GM21528 (cell line): ENCODE measurements at regions not wholly inside any gene's neighbourhood (a gene's known extent, or its start where the extent isn't known, plus 50 kb on each side); places are given as distances from the start of the nearest gene placed in this dataset.
"Not testable (repeated sequence)": the region's sequence is repeated elsewhere in the genome, so short reads cannot be mapped to it uniquely, and the experiment has no call there.

Experiments used
- ATAC-seq: cut with Tn5 transposase; IDR thresholded peaks from one replicate; pipeline ENCODE4 v1.9.1; 2021; ENCODE audit warnings: mild to moderate bottlenecking, moderate library complexity; ENCODE audit not compliant: unreplicated experiment, low FRiP score

GRCh38 chr2:34305587-34305986 is 706.5 kb upstream of the FAM98A start:
- ATAC-seq = no peak

DNA sequence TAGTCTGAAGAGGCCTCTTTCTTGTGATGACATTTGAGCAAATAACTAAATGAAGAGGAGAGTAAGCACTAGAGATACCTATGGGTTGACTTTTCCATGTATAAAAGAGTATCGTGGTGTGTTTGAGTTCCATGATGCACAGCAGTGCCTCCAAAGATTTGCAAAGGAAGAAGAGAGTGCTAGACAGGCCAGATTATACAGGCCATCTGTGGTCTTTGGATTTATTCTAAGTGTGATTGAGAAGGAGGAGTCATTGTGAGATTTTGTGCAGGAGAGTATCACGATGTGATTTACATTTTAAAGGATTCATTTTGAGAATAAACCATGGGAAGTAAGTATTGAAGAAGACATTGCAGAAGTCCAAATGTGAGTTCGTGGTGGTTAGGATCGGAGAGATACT is 695.9 kb upstream of the FAM98A start:
- ATAC-seq = no peak

GRCh38 chr2:34291076-34291475 is 692.0 kb upstream of the FAM98A start:
- no peak for ATAC-seq

DNA sequence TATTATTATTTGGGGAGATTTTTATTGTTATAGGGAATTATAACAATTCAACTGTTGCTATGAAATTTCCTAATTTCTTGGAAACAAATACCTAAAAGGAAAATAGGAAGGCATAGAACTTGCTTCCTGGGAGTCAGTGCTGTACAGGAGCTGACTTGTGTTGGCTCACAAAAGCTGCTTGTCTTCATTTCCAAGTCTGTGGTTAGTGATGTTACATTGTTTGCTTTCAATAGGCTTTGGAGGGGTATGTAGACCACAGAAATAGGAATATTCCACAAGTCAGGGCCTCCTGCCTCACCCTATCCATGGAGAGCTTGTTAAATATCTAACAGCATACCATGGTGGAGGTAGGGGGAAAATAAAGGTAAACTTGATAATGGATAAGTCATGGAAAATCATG is 688.9 kb upstream of the FAM98A start:
- ATAC-seq = no peak

DNA sequence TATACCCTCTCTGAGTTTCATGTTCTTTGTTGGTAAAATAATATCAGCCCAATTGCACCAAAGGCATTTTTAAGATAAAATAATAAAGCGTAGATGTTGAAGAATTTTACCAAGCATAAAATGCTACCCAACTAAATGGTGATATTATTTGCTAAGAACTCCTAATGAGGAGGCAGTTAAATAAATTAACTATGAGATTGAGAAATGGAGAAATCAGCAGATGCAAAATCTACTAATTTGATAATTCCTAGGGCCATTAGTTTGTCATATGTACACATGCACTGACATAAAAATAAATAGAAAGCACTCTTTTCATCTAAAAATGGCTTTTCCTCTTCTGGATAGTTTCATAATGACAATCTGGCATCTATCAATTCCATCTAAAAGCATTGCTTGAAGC is 681.5 kb upstream of the FAM98A start:
- no peak for ATAC-seq

DNA sequence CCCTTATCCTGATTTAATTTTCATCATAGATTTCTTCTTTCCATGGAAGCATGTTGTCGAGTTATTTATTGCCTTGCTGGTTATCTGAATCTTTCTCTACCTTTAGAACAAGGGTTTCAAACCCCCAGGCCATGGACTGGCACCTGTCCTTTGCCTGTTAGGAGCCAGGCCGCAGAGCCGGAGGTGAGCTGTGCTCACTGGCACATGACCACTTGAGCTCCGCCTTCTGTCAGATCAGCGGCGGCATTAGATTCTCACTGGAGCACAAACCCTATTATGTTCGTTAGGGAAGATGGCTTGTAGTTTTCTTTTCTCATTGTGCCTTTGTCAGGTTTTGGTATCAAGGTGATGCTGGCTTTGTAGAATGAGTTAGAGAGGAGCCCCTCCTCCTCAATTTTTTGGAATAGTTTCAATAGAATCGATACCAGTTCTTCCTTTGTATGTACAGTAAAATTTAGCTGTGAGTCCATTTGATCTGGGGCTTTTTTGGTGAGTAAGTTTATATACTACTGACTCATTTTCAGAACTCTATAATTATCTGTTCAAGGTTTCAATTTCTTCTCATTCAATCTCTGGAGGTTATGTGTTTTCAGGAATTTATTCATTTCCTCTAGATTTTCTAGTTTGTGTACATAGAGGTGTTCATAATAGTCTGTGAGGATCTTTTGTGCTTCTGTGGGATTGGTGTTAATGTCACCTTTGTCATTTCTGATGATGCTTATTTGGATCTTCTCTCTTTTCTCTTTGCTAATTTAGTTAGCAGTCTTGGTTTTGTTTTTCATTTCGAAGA is 668.0 kb upstream of the FAM98A start:
- ATAC-seq = no peak

GRCh38 chr2:34261701-34262100 is 662.6 kb upstream of the FAM98A start:
- no peak for ATAC-seq

DNA sequence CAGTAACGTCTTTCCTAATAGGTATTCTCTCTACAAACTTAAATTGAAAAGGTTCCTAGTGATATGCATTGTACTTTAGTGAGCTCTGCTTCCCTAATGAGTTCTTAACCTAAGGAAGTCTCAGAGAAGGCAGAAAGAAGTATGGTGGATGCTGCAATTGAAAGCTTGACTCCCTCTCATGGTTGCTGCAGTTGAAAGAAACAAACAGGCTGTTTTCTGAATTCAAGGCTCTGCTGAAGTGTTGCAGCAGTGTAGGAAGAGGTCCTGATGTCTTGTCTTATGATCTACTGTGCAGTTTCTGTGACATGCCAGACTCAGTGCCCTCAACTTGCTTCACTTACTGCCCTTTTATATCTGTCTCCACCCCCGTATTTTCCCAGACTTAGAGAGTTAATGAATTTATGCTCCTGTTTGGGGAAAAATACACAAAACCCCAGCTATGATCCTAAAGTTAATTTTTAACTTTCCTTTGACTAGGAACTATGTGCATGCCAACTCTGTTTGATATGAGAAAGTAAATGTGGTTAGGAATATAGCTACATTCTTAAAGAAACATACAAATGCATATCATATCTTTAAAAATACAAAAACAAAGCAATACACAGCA is 655.3 kb upstream of the FAM98A start:
- ATAC-seq = no peak

DNA sequence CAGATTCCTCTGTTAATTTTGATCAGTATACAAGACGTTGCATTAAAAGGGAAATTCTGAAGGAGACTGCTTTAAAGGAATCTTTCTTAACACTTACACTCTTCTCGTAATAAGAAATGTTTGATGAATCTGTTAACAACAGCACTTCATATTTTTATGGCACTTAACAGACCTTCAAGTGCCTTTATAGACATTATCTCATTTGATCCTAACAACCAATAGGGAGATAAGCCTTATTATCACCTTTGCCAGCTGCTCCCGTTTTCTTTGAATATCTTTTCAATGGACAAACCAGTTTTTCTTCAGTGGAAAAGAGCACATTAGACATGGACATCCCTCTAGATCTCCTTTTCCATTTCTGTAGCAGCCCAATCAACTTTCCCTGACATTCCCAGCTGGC is 653.0 kb upstream of the FAM98A start:
- ATAC-seq = no peak

DNA sequence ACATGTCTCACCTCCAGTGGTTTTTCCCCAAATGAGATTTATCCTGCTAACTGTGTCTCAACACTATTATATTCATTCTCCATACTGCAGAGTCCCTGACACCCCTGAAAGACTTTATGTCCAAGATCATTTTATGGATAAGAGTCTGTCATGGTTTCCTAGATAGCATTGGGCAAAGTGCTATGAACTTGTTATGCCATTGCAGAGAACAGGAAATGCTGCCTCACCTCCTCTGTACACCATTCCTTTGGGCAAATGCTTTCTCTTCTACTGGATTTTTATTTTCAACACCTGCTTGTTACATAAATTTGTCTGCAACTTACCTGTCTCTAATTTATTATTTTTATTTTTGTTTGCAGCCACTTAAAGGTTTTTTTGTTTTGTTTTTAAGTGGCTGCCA is 652.5 kb upstream of the FAM98A start:
- no peak for ATAC-seq

DNA sequence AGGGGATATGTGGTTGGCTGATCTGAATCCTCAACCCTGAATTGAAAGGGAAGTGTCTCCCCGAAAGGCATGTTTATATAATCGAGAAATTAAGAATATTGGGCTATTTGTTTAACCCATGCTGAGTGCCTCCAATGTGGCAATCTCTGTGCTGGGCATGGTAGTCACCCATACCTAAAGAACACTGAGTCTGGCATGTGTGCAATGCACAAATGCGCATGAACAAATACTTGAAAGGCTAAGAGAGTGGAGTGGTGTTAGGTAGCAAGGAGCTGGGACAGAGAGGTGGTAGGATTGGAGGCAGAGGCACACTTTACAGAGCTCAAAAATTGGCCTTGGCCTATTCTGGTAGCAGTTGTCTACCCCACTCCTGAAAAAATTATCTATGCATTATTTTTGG is 645.1 kb upstream of the FAM98A start:
- ATAC-seq = no peak

- no peak for ATAC-seq
Measured at GRCh38 chr2:34242763-34243123, 643.6 kb upstream of the FAM98A start.

- ATAC-seq = no peak
Measured at GRCh38 chr2:34241905-34242762, 643.0 kb upstream of the FAM98A start.

GRCh38 chr2:34239511-34239910 is 640.4 kb upstream of the FAM98A start:
- no peak for ATAC-seq

DNA sequence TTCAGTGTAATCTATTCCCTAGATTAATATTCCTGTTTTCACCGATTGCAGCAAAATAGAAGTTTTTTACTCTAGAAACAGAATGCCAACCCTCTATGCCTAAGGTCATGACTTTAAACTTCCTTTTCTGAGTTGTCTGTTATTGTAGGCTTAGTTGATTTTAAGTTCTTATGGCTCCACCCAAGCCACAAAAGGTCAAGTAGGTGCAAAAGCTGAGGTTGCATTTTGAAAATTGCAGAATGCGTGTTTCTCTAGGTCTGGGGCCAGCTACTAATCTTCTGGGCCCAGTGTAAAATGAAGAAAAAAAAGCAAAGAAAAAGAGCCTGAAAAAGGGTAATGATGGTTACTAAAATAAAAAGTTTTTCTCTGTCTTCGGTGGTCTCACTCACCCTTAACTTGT is 635.7 kb upstream of the FAM98A start:
- no peak for ATAC-seq

DNA sequence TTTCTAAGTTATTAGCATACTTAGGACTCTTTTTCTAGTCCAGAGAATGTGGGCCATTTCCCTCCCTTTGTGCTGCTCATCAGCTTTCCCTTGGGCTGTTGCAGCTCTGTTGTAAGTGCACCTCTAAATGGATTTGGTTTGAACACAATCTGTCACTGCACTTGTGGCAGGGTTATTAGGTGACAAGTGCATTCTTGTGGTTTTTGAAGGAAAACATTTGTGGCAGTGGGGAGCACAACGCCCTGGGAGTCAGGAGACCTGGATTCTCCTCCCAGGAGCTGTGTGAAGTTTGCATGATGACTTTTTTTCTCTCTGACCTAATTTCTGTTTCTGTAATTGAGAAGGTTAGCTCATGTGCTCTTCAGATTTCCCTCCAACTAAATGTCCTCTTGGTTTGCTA is 630.9 kb upstream of the FAM98A start:
- ATAC-seq = no peak

DNA sequence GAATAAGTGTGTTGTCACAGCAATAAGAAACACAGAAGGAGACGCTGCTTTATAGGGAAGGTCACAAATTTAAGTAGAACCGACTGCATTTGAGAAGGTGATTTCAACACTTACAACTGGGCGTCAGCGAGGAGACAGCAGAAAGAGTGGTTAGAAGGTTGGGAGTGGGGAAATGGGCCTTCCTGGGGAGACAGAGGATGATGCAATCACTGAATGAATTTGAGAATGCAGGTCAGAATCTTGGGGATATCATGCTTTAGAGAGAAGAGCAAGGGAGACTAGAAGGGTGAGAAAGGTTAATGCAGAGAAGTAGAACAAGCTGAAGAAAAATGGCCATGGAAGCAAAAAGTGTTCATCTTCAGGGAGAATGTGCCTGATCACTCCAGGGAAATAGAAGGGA is 616.1 kb upstream of the FAM98A start:
- ATAC-seq = no peak

DNA sequence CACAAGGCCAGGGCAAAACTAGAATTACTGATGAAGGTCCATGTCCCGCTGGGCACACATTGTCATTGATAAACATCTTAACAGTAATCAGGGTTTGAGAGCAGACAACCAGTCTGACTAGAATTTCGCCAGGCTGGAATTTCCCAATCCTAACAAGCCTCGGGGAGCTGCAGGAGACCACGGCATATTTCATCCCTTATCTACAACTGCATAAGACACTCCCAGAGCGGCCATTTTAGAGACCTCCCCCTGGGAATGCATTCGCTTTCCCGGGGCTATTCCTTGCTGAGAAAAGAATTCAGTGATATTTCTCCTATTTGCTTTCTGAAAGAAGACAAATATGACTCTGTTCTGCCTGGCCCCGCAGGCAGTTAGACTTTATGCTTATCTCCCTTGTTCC is 611.3 kb upstream of the FAM98A start:
- not testable (repeated sequence) for ATAC-seq

- no peak for ATAC-seq
Measured at GRCh38 chr2:34204560-34204959, 605.5 kb upstream of the FAM98A start.

- ATAC-seq = no peak
Measured at GRCh38 chr2:34201099-34201498, 602.0 kb upstream of the FAM98A start.

DNA sequence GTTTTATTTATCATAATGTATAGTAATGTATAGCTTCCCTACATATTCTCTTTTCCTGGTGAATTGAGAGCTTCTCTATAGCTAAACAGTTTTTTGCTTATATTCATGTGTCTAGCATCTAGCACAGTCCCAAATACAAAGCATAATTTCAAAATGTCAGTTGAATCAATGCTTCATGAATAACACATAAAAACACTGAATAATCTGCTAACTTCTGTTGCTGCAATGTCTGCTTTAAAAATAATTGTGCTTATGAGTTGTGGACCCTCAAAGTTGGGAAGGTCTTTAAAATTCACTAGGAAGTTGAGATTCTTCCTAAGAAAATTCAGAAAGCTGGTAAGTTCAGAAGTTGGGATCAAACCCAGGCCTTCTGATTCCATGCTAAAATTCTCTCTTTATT is 600.9 kb upstream of the FAM98A start:
- ATAC-seq = no peak

DNA sequence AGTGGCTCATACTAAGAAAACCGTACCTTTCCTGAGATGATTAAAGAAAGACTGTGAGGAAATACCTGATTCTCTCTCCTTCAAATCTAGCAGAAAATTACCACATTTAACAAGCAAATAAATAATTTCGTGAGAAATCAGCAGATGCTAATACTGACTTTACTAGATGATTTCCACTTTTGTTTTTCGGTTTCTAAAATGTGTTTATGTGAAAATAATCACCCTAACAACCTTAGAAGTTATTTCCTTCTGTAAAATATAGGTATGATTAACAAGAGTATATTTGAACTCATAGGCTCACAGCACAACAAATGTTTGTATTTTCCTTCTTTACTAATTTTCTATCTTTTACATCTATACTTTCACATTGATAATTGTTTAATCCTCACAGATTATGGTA is 594.1 kb upstream of the FAM98A start:
- ATAC-seq = no peak
